Endodermal cell (in vitro differentiated cells): ENCODE measurements at regions not wholly inside any gene's neighbourhood (a gene's known extent, or its start where the extent isn't known, plus 50 kb on each side); places are given as distances from the start of the nearest gene placed in this dataset.
"Not testable (repeated sequence)": the region's sequence is repeated elsewhere in the genome, so short reads cannot be mapped to it uniquely, and the experiment has no call there.

Experiments used
- DNase-seq: peaks from one replicate; pipeline ENCODE4 v3.0.0-alpha.2; 2017
- H3K27ac ChIP-seq: 2 replicates; pipeline ENCODE4 v1.5.1; 2013; ENCODE audit warnings: mild to moderate bottlenecking, low read depth, low read length, moderate library complexity
- H3K27me3 ChIP-seq: 2 replicates; pipeline ENCODE4 v1.6.1; 2013; ENCODE audit warnings: mild to moderate bottlenecking, low read length, moderate library complexity; ENCODE audit not compliant: insufficient read depth, control insufficient read depth, poor library complexity, severe bottlenecking
- H3K36me3 ChIP-seq: 2 replicates; pipeline ENCODE4 v1.7.0; 2013; ENCODE audit warnings: mild to moderate bottlenecking, low read length, moderate library complexity; ENCODE audit not compliant: control insufficient read depth, insufficient read depth
- H3K4me1 ChIP-seq: one replicate; pipeline ENCODE4 v1.7.0; 2013; ENCODE audit warnings: low read length; ENCODE audit not compliant: control insufficient read depth, insufficient read depth
- H3K4me3 ChIP-seq: 2 replicates; pipeline ENCODE4 v1.5.1; 2013; ENCODE audit warnings: mild to moderate bottlenecking, low read length, moderate library complexity
- H3K9ac ChIP-seq: 2 replicates; pipeline ENCODE4 v1.6.1; 2013; ENCODE audit warnings: mild to moderate bottlenecking, low read length, moderate library complexity; ENCODE audit not compliant: poor library complexity, severe bottlenecking; ENCODE audit errors: extremely low read depth
- H3K9me3 ChIP-seq: 2 replicates; pipeline ENCODE4 v1.6.1; 2013; ENCODE audit warnings: mild to moderate bottlenecking, low read length, moderate library complexity; ENCODE audit not compliant: control insufficient read depth
- H3K27ac Mint-ChIP-seq: 2 replicates; pipeline ENCODE4 v1.8.0; 2020; ENCODE audit warnings: mixed read lengths
- H3K27me3 Mint-ChIP-seq: 2 replicates; pipeline ENCODE4 v1.8.0; 2021; ENCODE audit warnings: mild to moderate bottlenecking, mixed read lengths; ENCODE audit not compliant: insufficient read depth
- H3K36me3 Mint-ChIP-seq: 2 replicates; pipeline ENCODE4 v1.8.0; 2020; ENCODE audit warnings: low read depth, mixed read lengths
- H3K4me1 Mint-ChIP-seq: 2 replicates; pipeline ENCODE4 v1.8.0; 2020; ENCODE audit warnings: mixed read lengths
- H3K4me3 Mint-ChIP-seq: 2 replicates; pipeline ENCODE4 v1.8.0; 2020; ENCODE audit warnings: mild to moderate bottlenecking, moderate library complexity, mixed read lengths
- H3K9me3 Mint-ChIP-seq: 2 replicates; pipeline ENCODE4 v1.8.0; 2020; ENCODE audit warnings: mild to moderate bottlenecking, mixed read lengths
- WGBS, 2 experiments: methylation state at CpG; one replicate each; pipeline versions ENCODE4 v1.1.5 to v1.1.7; 2013; ENCODE audit warnings: missing lambda C conversion rate in 2 of 2, mixed read lengths in 1 of 2; ENCODE audit not compliant: insufficient coverage in 1 of 2, insufficient read length in 1 of 2; 5-methylcytosine and 5-hydroxymethylcytosine counted together
- TF ChIP-seq, protein P1 (sequence below): fragments of 200-600 bp; sonication (generic); conservative IDR thresholded peaks from 2 replicates; pipeline ENCODE4 v1.5.0; 2021; ENCODE audit warnings: antibody characterized with exemption, mild to moderate bottlenecking

DNA sequence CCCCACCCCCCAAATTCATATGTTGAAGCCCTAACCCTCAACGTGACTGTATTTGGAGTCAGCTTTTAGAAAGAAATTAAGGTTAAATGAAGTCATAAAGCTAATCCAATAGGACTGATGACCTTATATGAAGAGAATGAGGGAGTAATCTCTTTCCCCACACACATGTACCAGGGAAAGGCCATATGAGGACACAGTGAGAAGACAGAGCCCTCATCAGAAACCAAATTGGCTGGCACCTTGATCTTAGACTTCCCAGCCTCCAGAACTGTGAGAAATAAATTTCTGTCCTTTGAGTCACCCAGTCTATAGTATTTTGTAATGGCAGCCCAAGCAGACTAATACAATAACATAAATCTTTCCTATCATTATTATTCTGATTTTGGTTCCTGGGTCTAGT, 194.7 kb upstream of the NANOGP8 start:
- H3K27ac Mint-ChIP-seq, result no peak overlapping the region
- no CpG with 5 or more reads among the region's 1 CpG for WGBS, 2 experiments
- H3K27me3 Mint-ChIP-seq, result no peaks in the 10 kb centered on the region

DNA sequence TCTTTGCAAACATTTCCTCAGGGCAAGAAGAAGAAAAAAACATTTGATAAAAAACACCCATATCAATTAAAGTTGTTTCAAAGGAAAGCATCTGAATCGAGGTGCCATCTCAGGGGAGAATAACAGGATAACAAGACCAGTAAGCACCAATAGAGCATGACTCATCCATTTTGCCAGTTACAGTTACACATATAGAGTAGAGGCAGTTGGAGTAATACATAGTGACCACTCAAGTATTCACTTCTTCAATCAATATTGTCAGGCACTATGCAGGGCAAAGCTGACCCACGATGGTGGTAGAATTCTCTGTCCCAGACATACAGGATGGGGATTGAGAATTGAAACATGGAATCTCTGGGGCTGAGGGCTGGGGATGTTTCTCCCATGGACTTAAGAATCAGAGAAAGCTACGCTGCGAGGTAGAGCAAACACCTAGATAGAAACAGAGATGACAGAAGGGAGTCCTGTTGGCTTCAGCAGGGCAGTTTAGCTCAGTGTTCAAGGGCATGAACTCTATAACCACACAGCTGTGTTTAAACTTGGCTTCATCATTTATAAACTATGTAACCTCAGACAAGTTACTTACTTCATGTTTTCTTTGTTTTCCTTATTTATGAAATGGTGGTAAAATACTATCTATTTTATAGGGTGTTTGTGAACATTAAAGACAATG, 186.4 kb upstream of the NANOGP8 start:
- Mint-ChIP-seq H3K36me3 (peaks cover 9% of the 10 kb centered on the region), H3K4me3 (no peak overlapping the region), H3K4me1 (peaks cover 5% of the 10 kb centered on the region), H3K27ac (no peak overlapping the region), H3K9me3 (peaks cover 31% of the 10 kb centered on the region), H3K27me3 (no peaks in the 10 kb centered on the region)
- H3K27me3 ChIP-seq, result no peaks in the 10 kb centered on the region
- TF ChIP-seq, protein P1, sequence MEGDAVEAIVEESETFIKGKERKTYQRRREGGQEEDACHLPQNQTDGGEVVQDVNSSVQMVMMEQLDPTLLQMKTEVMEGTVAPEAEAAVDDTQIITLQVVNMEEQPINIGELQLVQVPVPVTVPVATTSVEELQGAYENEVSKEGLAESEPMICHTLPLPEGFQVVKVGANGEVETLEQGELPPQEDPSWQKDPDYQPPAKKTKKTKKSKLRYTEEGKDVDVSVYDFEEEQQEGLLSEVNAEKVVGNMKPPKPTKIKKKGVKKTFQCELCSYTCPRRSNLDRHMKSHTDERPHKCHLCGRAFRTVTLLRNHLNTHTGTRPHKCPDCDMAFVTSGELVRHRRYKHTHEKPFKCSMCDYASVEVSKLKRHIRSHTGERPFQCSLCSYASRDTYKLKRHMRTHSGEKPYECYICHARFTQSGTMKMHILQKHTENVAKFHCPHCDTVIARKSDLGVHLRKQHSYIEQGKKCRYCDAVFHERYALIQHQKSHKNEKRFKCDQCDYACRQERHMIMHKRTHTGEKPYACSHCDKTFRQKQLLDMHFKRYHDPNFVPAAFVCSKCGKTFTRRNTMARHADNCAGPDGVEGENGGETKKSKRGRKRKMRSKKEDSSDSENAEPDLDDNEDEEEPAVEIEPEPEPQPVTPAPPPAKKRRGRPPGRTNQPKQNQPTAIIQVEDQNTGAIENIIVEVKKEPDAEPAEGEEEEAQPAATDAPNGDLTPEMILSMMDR, result no peak
- WGBS, 2 experiments, result 93 to 94% methylated on average over 2 to 4 of the region's 4 CpGs
- DNase-seq, result no peak
- no peaks in the 10 kb centered on the region for H3K9me3 ChIP-seq
- H3K9ac ChIP-seq, result no peak overlapping the region
- no peak overlapping the region for H3K4me3 ChIP-seq
- H3K4me1 ChIP-seq, result no peaks in the 10 kb centered on the region
- H3K36me3 ChIP-seq, result no peaks in the 10 kb centered on the region
- no peak overlapping the region for H3K27ac ChIP-seq

More for the DNA sequence above, 194.7 kb upstream of the NANOGP8 start:
- Histone ChIP-seq H3K27me3 (no peaks in the 10 kb centered on the region), H3K9me3 (peaks cover 16% of the 10 kb centered on the region), H3K9ac (no peak overlapping the region), H3K4me3 (no peak overlapping the region), H3K4me1 (no peaks in the 10 kb centered on the region), H3K36me3 (no peaks in the 10 kb centered on the region), H3K27ac (no peak overlapping the region)
- peaks cover 19% of the 10 kb centered on the region for H3K36me3 Mint-ChIP-seq
- peaks cover 48% of the 10 kb centered on the region for H3K9me3 Mint-ChIP-seq
- no peak overlapping the region for H3K4me3 Mint-ChIP-seq
- no peak for DNase-seq
- TF ChIP-seq, protein P1, result no peak
- no peaks in the 10 kb centered on the region for H3K4me1 Mint-ChIP-seq

DNA sequence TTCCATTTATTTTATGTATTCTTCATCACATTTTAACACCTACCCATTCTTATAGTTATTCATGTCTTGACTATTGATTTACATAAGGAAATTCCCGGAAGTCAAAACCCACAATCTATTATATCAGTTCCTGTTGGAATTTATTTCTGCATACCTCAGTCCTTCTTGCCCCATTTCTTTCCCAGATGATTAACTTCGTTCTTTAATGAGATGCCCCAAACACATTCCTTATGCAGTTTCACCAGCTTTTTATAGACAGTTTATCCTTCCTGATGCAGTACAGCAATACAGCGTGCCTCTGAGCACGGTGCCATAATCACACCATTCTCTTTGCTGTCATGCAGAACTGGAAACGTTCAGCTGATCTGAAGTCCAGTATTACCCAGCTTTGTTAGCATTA, 175.8 kb upstream of the NANOGP8 start:
- no peaks in the 10 kb centered on the region for H3K36me3 Mint-ChIP-seq
- no peak overlapping the region for H3K27ac Mint-ChIP-seq
- H3K4me1 Mint-ChIP-seq, result peaks cover 5% of the 10 kb centered on the region
- TF ChIP-seq, protein P1, result no peak
- Histone ChIP-seq H3K36me3 (no peaks in the 10 kb centered on the region), H3K4me1 (no peaks in the 10 kb centered on the region), H3K4me3 (no peak overlapping the region), H3K9me3 (no peaks in the 10 kb centered on the region), H3K27me3 (no peaks in the 10 kb centered on the region), H3K9ac (no peak overlapping the region), H3K27ac (no peak overlapping the region)
- no peaks in the 10 kb centered on the region for H3K9me3 Mint-ChIP-seq
- no peak overlapping the region for H3K4me3 Mint-ChIP-seq
- whole genome bisulfite sequencing, 2 experiments, result 91 to 92% methylated on average over 5 of the region's 5 CpGs
- H3K27me3 Mint-ChIP-seq, result no peaks in the 10 kb centered on the region
- DNase-seq, result no peak

DNA sequence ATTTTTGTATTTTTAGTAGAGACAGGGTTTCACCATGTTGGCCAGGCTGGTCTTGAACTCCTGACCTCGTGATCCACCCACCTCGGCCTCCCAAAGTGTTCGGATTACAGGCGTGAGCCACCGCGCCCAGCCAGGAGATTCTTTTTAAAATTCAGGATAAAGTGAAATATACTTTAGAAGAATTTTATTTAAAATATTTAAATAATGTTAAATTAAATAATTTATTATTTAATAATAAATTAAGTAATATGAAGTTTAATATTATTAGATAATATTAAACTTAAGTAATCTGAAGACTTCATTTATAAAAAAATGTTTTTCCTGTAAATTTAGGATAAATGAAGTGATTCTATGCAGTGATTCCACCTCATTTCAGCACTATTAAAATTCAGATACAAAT, 175.2 kb upstream of the NANOGP8 start:
- H3K4me3 ChIP-seq, H3K27ac ChIP-seq, H3K4me1 ChIP-seq, H3K27me3 Mint-ChIP-seq, H3K36me3 ChIP-seq, H3K9me3 ChIP-seq, H3K27ac Mint-ChIP-seq, H3K4me3 Mint-ChIP-seq, H3K36me3 Mint-ChIP-seq, H3K9ac ChIP-seq, DNase-seq, H3K4me1 Mint-ChIP-seq, H3K9me3 Mint-ChIP-seq, H3K27me3 ChIP-seq: not testable (repeated sequence)
- WGBS, 2 experiments, result 94% methylated on average over 6 of the region's 6 CpGs; no CpG with 5 or more reads in 1 of the 2 experiments
